Caco-2 (cell line): ENCODE measurements at regions not wholly inside any gene's neighbourhood (a gene's known extent, or its start where the extent isn't known, plus 50 kb on each side); places are given as distances from the start of the nearest gene placed in this dataset.

ENCODE experiments used
- BruUV-seq: library from RNA; stranded (reverse); fragments of 400-500 nt; replicated peaks from 2 replicates; lab custom pipeline; 2021; lab: Mats Ljungman, UMichigan
- CTCF ChIA-PET: fragments of 300-600 bp; sonication (Branson Sonifier 250); formaldehyde crosslinking; loops from one replicate; lab custom pipeline; 2022; ENCODE audit warnings: antibody characterized with exemption; lab: Charles Lee
- POLR2A ChIA-PET: fragments of 300-600 bp; sonication (Branson Sonifier 250); formaldehyde crosslinking; loops from one replicate; lab custom pipeline; 2022; ENCODE audit warnings: antibody characterized with exemption; lab: Charles Lee
- DNase-seq, 2 experiments: peaks; one replicate each; pipeline versions ENCODE4 v3.0.0 to v3.0.0-alpha.2; 2020 to 2022
- H3K27me3 ChIP-seq: replicated peaks from 2 replicates; pipeline ENCODE4 v1.6.0; 2011; ENCODE audit warnings: low read length; ENCODE audit not compliant: control insufficient read depth, insufficient read depth
- H3K36me3 ChIP-seq: 2 replicates; pipeline ENCODE4 v1.5.1; 2011; ENCODE audit warnings: low read length; ENCODE audit not compliant: control insufficient read depth, insufficient read depth
- H3K4me1 ChIP-seq: fragments of 250-450 bp; sonication (Bioruptor Pico); 2 replicates; pipeline ENCODE4 v1.5.1; 2020; ENCODE audit warnings: mild to moderate bottlenecking
- H3K4me3 ChIP-seq: 2 replicates; pipeline ENCODE4 v1.5.1; 2011; ENCODE audit warnings: low read depth, mild to moderate bottlenecking, control low read depth, low read length
- H3K9me3 ChIP-seq: fragments of 250-450 bp; sonication (Bioruptor Pico); 2 replicates; pipeline ENCODE4 v1.5.1; 2020; ENCODE audit warnings: mild to moderate bottlenecking, moderate library complexity
- H3K27ac Mint-ChIP-seq: one replicate; pipeline ENCODE4 v1.8.0; 2022; ENCODE audit warnings: mixed read lengths; ENCODE audit not compliant: unreplicated experiment
- H3K27me3 Mint-ChIP-seq: one replicate; pipeline ENCODE4 v1.8.0; 2022; ENCODE audit warnings: mixed read lengths; ENCODE audit not compliant: insufficient read depth, unreplicated experiment
- H3K36me3 Mint-ChIP-seq: one replicate; pipeline ENCODE4 v1.8.0; 2022; ENCODE audit warnings: mild to moderate bottlenecking, mixed read lengths; ENCODE audit not compliant: insufficient read depth, unreplicated experiment
- H3K4me1 Mint-ChIP-seq: one replicate; pipeline ENCODE4 v1.8.0; 2022; ENCODE audit warnings: low read depth, mixed read lengths; ENCODE audit not compliant: unreplicated experiment
- H3K4me3 Mint-ChIP-seq: one replicate; pipeline ENCODE4 v1.8.0; 2022; ENCODE audit warnings: mild to moderate bottlenecking, moderate library complexity, mixed read lengths; ENCODE audit not compliant: unreplicated experiment
- H3K9me3 Mint-ChIP-seq: one replicate; pipeline ENCODE4 v1.8.0; 2022; ENCODE audit warnings: mixed read lengths; ENCODE audit not compliant: unreplicated experiment
- CTCF ChIP-seq, 2 experiments: fragments of 200-600 bp in 1 of 2; IDR thresholded peaks; 1 replicate in 1 of 2; 2 replicates in 1 of 2; pipeline versions ENCODE4 v1.5.1 to v1.8.0; 2011 to 2022; ENCODE audit warnings: antibody characterized with exemption in 1 of 2, control low read depth in 1 of 2, inconsistent platforms in 1 of 2, low read depth in 1 of 2, low read length in 1 of 2, mild to moderate bottlenecking in 1 of 2, moderate library complexity in 1 of 2; ENCODE audit not compliant: insufficient read depth in 1 of 2, severe bottlenecking in 1 of 2, unreplicated experiment in 1 of 2
- intact Hi-C: fragments of 100-400 bp; cut with micrococcal nuclease; formaldehyde crosslinking; loops from one replicate; pipeline ENCODE4 v1.10.0; 2022; ENCODE audit not compliant: unreplicated experiment

DNA sequence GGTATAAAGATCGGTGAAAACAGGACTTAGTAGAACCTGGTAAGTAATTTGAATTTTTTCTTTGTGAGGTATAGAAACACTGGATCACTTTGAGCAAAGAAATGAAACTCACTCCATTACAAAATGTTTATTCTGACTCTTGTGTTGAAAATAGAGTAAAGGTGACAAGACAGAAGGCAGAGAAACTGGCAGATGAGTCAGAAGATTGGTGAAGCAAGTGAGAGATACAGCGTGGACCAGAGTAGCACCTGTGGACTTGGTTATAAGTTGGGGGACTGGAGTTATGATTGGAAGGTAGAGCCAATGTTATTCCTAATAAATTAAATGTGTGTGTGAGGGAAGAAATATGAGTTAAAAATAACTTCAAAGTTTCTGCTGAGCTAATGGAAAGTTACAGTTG lies 620.9 kb downstream of the ZWINT start:
- BruUV-seq = no TSS peak
- H3K4me3 Mint-ChIP-seq = no peak overlapping the region
- no peaks in the 10 kb centered on the region for H3K4me1 Mint-ChIP-seq
- Histone ChIP-seq H3K9me3 (no peaks in the 10 kb centered on the region), H3K4me3 (no peak overlapping the region), H3K27me3 (no peaks in the 10 kb centered on the region), H3K36me3 (no peaks in the 10 kb centered on the region), H3K4me1 (no peaks in the 10 kb centered on the region)
- DNase-seq = no peak
- H3K27ac Mint-ChIP-seq = no peak overlapping the region
- no peak for TF ChIP-seq CTCF (IDR thresholded peaks at IDR 0.05; ENCODE audit: insufficient read depth in 1 of 2, low read depth in 1 of 2, low read length in 1 of 2, severe bottlenecking in 1 of 2, unreplicated experiment in 1 of 2)
- ChIA-PET POLR2A (no interaction called here), CTCF (no interaction called here)
- no peaks in the 10 kb centered on the region for H3K27me3 Mint-ChIP-seq
- intact Hi-C loops = loop anchor here (5.0 kb wide), 2 partner anchors 377 to 648 kb away; no protein-coding TSS in a partner anchor
- no peaks in the 10 kb centered on the region for H3K9me3 Mint-ChIP-seq
- no peaks in the 10 kb centered on the region for H3K36me3 Mint-ChIP-seq

DNA sequence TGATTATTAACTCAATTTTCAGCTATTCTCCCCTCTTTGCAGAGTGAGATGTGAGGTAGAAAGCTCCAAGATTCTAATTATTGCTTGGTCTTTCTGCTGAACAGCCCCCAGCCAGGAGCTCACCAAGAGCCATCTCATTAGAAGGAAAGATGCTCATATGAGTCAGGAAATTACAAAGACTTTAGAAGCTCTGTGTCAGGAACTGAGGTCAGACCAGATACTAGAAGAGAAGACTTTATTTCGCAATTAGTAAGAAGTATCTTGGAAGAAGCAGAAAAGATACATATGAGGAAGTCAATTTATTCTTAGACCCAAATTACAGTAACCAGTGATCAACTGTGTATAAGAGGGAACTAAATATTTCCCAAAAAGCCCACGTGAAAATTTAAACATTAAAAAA lies 626.9 kb downstream of the ZWINT start:
- Histone ChIP-seq H3K4me1 (no peaks in the 10 kb centered on the region), H3K4me3 (no peak overlapping the region), H3K27me3 (no peaks in the 10 kb centered on the region), H3K36me3 (no peaks in the 10 kb centered on the region), H3K9me3 (no peaks in the 10 kb centered on the region)
- intact Hi-C loops = no loop called here
- no peak for DNase-seq
- H3K4me3 Mint-ChIP-seq = no peak overlapping the region
- ChIA-PET CTCF (no interaction called here), POLR2A (no interaction called here)
- H3K9me3 Mint-ChIP-seq = no peaks in the 10 kb centered on the region
- no TSS peak for BruUV-seq
- TF ChIP-seq CTCF (IDR thresholded peaks at IDR 0.05; ENCODE audit: insufficient read depth in 1 of 2, low read depth in 1 of 2, low read length in 1 of 2, severe bottlenecking in 1 of 2, unreplicated experiment in 1 of 2) = no peak
- no peak overlapping the region for H3K27ac Mint-ChIP-seq
- no peaks in the 10 kb centered on the region for H3K36me3 Mint-ChIP-seq
- no peaks in the 10 kb centered on the region for H3K4me1 Mint-ChIP-seq
- H3K27me3 Mint-ChIP-seq = no peaks in the 10 kb centered on the region

DNA sequence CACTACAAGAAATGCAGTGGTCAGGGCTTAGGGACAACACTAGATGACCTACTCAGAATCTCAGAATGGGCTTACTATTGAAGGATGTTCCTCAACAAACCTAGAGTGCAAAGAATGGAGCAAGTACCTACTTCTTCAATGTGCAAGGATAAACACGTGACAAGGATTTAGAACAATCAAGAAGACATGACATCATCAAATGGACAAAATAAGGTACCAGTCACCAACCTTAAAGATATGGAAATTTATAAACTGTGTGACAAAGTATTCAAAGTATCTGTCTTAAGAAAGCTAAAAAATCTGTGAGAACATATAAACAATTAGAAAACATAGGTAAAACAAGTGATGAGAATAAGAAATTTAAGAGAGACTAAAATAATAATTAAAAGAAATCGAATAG lies 656.1 kb downstream of the ZWINT start:
- TF ChIP-seq CTCF (IDR thresholded peaks at IDR 0.05; ENCODE audit: insufficient read depth in 1 of 2, low read depth in 1 of 2, low read length in 1 of 2, severe bottlenecking in 1 of 2, unreplicated experiment in 1 of 2) = no peak
- no peaks in the 10 kb centered on the region for H3K27me3 ChIP-seq
- Mint-ChIP-seq H3K27me3 (no peaks in the 10 kb centered on the region), H3K36me3 (no peaks in the 10 kb centered on the region), H3K4me1 (no peaks in the 10 kb centered on the region), H3K4me3 (no peak overlapping the region), H3K27ac (no peak overlapping the region), H3K9me3 (no peaks in the 10 kb centered on the region)
- intact Hi-C loops = no loop called here
- DNase-seq = no peak
- no peaks in the 10 kb centered on the region for H3K36me3 ChIP-seq
- ChIA-PET CTCF (no interaction called here), POLR2A (no interaction called here)
- no peaks in the 10 kb centered on the region for H3K4me1 ChIP-seq
- H3K9me3 ChIP-seq = no peaks in the 10 kb centered on the region
- BruUV-seq = no TSS peak
- H3K4me3 ChIP-seq = no peak overlapping the region
